HCT116 (cell line): ENCODE measurements at regions not wholly inside any gene's neighbourhood (a gene's known extent, or its start where the extent isn't known, plus 50 kb on each side); places are given as distances from the start of the nearest gene placed in this dataset.
"Not testable (repeated sequence)": the region's sequence is repeated elsewhere in the genome, so short reads cannot be mapped to it uniquely, and the experiment has no call there.

ENCODE experiments used
- ATAC-seq: fragments of 200-7000 bp; cut with Tn5 transposase; 2 replicates; pipeline ENCODE4 v1.9.1; 2020; ENCODE audit warnings: mild to moderate bottlenecking, moderate library complexity
- BruUV-seq: library from RNA; stranded (reverse); fragments of 400-500 nt; replicated peaks from 2 replicates; lab custom pipeline; 2021; lab: Mats Ljungman, UMichigan
- CTCF ChIA-PET: fragments of 300-600 bp; sonication (Branson Sonifier 250); formaldehyde crosslinking; loops from one replicate; lab custom pipeline; 2021; ENCODE audit warnings: antibody characterized with exemption; lab: Charles Lee
- POLR2A ChIA-PET: fragments of 300-600, 350-600 bp; sonication (Branson Sonifier 250); formaldehyde crosslinking; loops from one replicate; lab custom pipeline; 2021; ENCODE audit warnings: antibody characterized with exemption; lab: Charles Lee
- RAD21 ChIA-PET, 2 experiments: fragments of 300-600 bp; sonication (Branson Sonifier 250); formaldehyde crosslinking; loops; one replicate each; lab custom pipeline; 2023; ENCODE audit warnings: low total read pairs in 2 of 2; ENCODE audit not compliant: uncharacterized antibody in 2 of 2, unreplicated experiment in 2 of 2, low non-redundant PET in 1 of 2; lab: Charles Lee
- DNase-seq: peaks from one replicate; pipeline ENCODE4 v3.0.0-alpha.2; 2010; ENCODE audit warnings: low read depth, low spot score
- H2AFZ ChIP-seq: fragments of 200-600 bp; shearing (Covaris generic), sonication (generic); 2 replicates; pipeline ENCODE4 v1.6.1; 2017; ENCODE audit warnings: low read depth, mixed run types, mixed read lengths, antibody characterized with exemption, low read length; ENCODE audit not compliant: poor library complexity, severe bottlenecking
- H3K27ac ChIP-seq: 2 replicates; pipeline ENCODE4 v1.5.1; 2012; ENCODE audit warnings: low read depth, low read length
- H3K27me3 ChIP-seq: fragments of 200-600 bp; sonication (generic); 2 replicates; pipeline ENCODE4 v1.6.1; 2016; ENCODE audit warnings: mixed run types, low read length, mixed read lengths; ENCODE audit not compliant: insufficient read depth
- H3K36me3 ChIP-seq, 2 experiments: fragments of 200-500 bp in 1 of 2; fragments of 200-600 bp in 1 of 2; sonication (Bioruptor generic) in 1 of 2; sonication (generic) in 1 of 2; 2 replicates each; pipeline versions ENCODE4 v1.5.1 to v1.6.1; 2014 to 2016; ENCODE audit warnings: low read length in 2 of 2, inconsistent platforms in 1 of 2, mixed read lengths in 1 of 2, mixed run types in 1 of 2; ENCODE audit not compliant: insufficient read depth in 2 of 2, control insufficient read depth in 1 of 2
- H3K4me1 ChIP-seq, 2 experiments: fragments of 200-600 bp in 1 of 2; sonication (generic) in 1 of 2; 2 replicates each; pipeline versions ENCODE4 v1.5.1 to v1.6.1; 2012 to 2017; ENCODE audit warnings: low read length in 2 of 2, inconsistent platforms in 1 of 2, mild to moderate bottlenecking in 1 of 2, mixed read lengths in 1 of 2, mixed run types in 1 of 2, moderate library complexity in 1 of 2; ENCODE audit not compliant: insufficient read depth in 2 of 2, control insufficient read depth in 1 of 2
- H3K4me2 ChIP-seq: fragments of 200-600 bp; sonication (generic); 2 replicates; pipeline ENCODE4 v1.6.1; 2017; ENCODE audit warnings: mixed run types, low read length, mixed read lengths
- H3K4me3 ChIP-seq, 2 experiments: fragments of 200-600 bp in 1 of 2; sonication (generic) in 1 of 2; replicated peaks in 1 of 2; 2 replicates each; pipeline ENCODE4 v1.5.1; 2011 to 2016; ENCODE audit warnings: low read length in 2 of 2, control low read depth in 1 of 2, low read depth in 1 of 2, mild to moderate bottlenecking in 1 of 2, mixed read lengths in 1 of 2, mixed run types in 1 of 2
- H3K79me2 ChIP-seq: fragments of 200-600 bp; sonication (generic); 2 replicates; pipeline ENCODE4 v1.6.1; 2017; ENCODE audit warnings: mild to moderate bottlenecking, mixed run types, low read length, moderate library complexity, mixed read lengths; ENCODE audit not compliant: insufficient read depth
- H3K9ac ChIP-seq: fragments of 200-600 bp; sonication (generic); 2 replicates; pipeline ENCODE4 v1.6.1; 2016; ENCODE audit warnings: low read length, mixed read lengths
- H3K9me2 ChIP-seq: fragments of 200-600 bp; sonication (generic), shearing (Covaris generic); 2 replicates; pipeline ENCODE4 v1.6.1; 2017; ENCODE audit warnings: mixed run types, mild to moderate bottlenecking, moderate library complexity; ENCODE audit not compliant: insufficient read depth
- H3K9me3 ChIP-seq, 2 experiments: fragments of 200-500 bp in 1 of 2; fragments of 200-600 bp in 1 of 2; sonication (Bioruptor generic) in 1 of 2; sonication (generic) in 1 of 2; 2 replicates each; pipeline ENCODE4 v1.6.1; 2014 to 2017; ENCODE audit warnings: low read length in 2 of 2, mixed read lengths in 2 of 2, inconsistent platforms in 1 of 2, low read depth in 1 of 2, mild to moderate bottlenecking in 1 of 2, mixed run types in 1 of 2, moderate library complexity in 1 of 2; ENCODE audit not compliant: control insufficient read depth in 1 of 2, insufficient read depth in 1 of 2
- H4K20me1 ChIP-seq: fragments of 200-600 bp; sonication (generic), shearing (Covaris generic); 2 replicates; pipeline ENCODE4 v1.6.1; 2017; ENCODE audit warnings: mixed run types, mild to moderate bottlenecking, moderate library complexity; ENCODE audit not compliant: insufficient read depth
- FOSL1 ChIP-seq: IDR thresholded peaks from 2 replicates; pipeline ENCODE4 v1.6.1; 2012; ENCODE audit warnings: low read depth
- MAX ChIP-seq: IDR thresholded peaks from 2 replicates; pipeline ENCODE4 v1.6.1; 2012
- POLR2AphosphoS5 ChIP-seq: IDR thresholded peaks from 2 replicates; pipeline ENCODE4 v1.6.1; 2011; ENCODE audit warnings: mild to moderate bottlenecking, low read depth, low read length, moderate library complexity
- intact Hi-C: fragments of 100-400 bp; cut with micrococcal nuclease; formaldehyde crosslinking; loops from 2 replicates; pipeline ENCODE4 v1.10.0; 2022
- TF ChIP-seq, protein P1 (sequence below): IDR thresholded peaks from 2 replicates; pipeline ENCODE4 v1.6.1; 2012; ENCODE audit warnings: low read depth

- TF ChIP-seq, protein P1, sequence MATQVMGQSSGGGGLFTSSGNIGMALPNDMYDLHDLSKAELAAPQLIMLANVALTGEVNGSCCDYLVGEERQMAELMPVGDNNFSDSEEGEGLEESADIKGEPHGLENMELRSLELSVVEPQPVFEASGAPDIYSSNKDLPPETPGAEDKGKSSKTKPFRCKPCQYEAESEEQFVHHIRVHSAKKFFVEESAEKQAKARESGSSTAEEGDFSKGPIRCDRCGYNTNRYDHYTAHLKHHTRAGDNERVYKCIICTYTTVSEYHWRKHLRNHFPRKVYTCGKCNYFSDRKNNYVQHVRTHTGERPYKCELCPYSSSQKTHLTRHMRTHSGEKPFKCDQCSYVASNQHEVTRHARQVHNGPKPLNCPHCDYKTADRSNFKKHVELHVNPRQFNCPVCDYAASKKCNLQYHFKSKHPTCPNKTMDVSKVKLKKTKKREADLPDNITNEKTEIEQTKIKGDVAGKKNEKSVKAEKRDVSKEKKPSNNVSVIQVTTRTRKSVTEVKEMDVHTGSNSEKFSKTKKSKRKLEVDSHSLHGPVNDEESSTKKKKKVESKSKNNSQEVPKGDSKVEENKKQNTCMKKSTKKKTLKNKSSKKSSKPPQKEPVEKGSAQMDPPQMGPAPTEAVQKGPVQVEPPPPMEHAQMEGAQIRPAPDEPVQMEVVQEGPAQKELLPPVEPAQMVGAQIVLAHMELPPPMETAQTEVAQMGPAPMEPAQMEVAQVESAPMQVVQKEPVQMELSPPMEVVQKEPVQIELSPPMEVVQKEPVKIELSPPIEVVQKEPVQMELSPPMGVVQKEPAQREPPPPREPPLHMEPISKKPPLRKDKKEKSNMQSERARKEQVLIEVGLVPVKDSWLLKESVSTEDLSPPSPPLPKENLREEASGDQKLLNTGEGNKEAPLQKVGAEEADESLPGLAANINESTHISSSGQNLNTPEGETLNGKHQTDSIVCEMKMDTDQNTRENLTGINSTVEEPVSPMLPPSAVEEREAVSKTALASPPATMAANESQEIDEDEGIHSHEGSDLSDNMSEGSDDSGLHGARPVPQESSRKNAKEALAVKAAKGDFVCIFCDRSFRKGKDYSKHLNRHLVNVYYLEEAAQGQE = no peak
- no peak for TF ChIP-seq POLR2AphosphoS5
Measured at GRCh38 chr6:40135491-40136072, 201.3 kb upstream of the MOCS1 start (continued).

DNA sequence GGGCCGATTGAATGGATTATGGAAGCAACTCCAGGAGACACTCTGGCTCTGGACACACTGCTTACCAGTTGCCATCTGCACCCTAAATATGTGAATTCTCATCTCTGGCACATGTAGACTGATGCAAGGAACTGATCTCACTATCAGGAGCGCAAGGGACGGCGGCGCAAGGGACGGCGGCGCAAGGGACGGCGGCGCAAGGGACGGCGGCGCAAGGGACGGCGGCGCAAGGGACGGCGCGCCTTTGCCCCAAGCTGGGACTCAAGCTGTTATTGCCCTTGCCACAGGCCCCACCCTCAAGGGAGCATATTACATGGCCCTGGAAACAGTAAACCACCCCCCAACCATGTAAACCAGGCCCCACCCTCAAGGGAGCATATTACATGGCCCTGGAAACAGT, 199.7 kb upstream of the MOCS1 start:
- H3K27me3 ChIP-seq, DNase-seq, ATAC-seq, H3K27ac ChIP-seq, H3K4me3 ChIP-seq, H3K36me3 ChIP-seq, H2AFZ ChIP-seq, CTCF ChIA-PET, BruUV-seq, H3K4me2 ChIP-seq, H3K4me1 ChIP-seq, H4K20me1 ChIP-seq, H3K9ac ChIP-seq, RAD21 ChIA-PET, H3K9me3 ChIP-seq, H3K9me2 ChIP-seq, POLR2A ChIA-PET, H3K79me2 ChIP-seq, intact Hi-C loops: not testable (repeated sequence)

GRCh38 chr6:40131675-40132074, 197.4 kb upstream of the MOCS1 start:
- Histone ChIP-seq H3K4me3 (no peak overlapping the region), H3K4me2 (no peak overlapping the region), H3K27me3 (no peaks in the 10 kb centered on the region), H3K79me2 (no peaks in the 10 kb centered on the region), H3K36me3 (no peaks in the 10 kb centered on the region), H3K9ac (no peak overlapping the region), H2AFZ (no peak overlapping the region), H3K27ac (no peak overlapping the region), H3K9me3 (no peaks in the 10 kb centered on the region), H3K9me2 (no peaks in the 10 kb centered on the region), H4K20me1 (no peaks in the 10 kb centered on the region), H3K4me1 (no peaks in the 10 kb centered on the region)
- ChIA-PET RAD21 (no interaction called here), POLR2A (no interaction called here), CTCF (no interaction called here)
- no peak for ATAC-seq
- intact Hi-C loops = no loop called here
- TF ChIP-seq POLR2AphosphoS5 = no peak
- no peak for TF ChIP-seq MAX
- TF ChIP-seq FOSL1 = no peak
- no peak for DNase-seq
- no TSS peak for BruUV-seq
